Cardiac muscle cell (in vitro differentiated cells and primary cell): ENCODE measurements at regions not wholly inside any gene's neighbourhood (a gene's known extent, or its start where the extent isn't known, plus 50 kb on each side); places are given as distances from the start of the nearest gene placed in this dataset.

Experiments
- DNase-seq, 2 donors: peaks; one replicate each; pipeline versions ENCODE4 v3.0.0 to v3.0.0-alpha.2; 2010 to 2017; ENCODE audit warnings: low read depth in 1 of 2, low spot score in 1 of 2
- H3K27ac ChIP-seq: fragments of 200-600 bp; sonication (generic); 2 replicates; pipeline ENCODE4 v1.5.1; 2016
- H3K27me3 ChIP-seq: fragments of 200-600 bp; sonication (generic); 2 replicates; pipeline ENCODE4 v1.6.0; 2016; ENCODE audit warnings: control low read depth
- H3K36me3 ChIP-seq: fragments of 200-600 bp; sonication (generic); 2 replicates; pipeline ENCODE4 v1.5.1; 2016; ENCODE audit warnings: control low read depth
- H3K4me1 ChIP-seq: fragments of 200-600 bp; sonication (generic); 2 replicates; pipeline ENCODE4 v1.8.1; 2017; ENCODE audit warnings: low read depth, mild to moderate bottlenecking, mixed run types
- H3K4me3 ChIP-seq: fragments of 200-600 bp; sonication (generic); 2 replicates; pipeline ENCODE4 v1.5.1; 2016; ENCODE audit warnings: mild to moderate bottlenecking
- H3K9me3 ChIP-seq: fragments of 200-600 bp; sonication (generic); 2 replicates; pipeline ENCODE4 v1.5.1; 2017; ENCODE audit warnings: low read depth, mild to moderate bottlenecking, control low read depth
- CTCF ChIP-seq: IDR thresholded peaks from 2 replicates; pipeline ENCODE4 v1.5.1; 2012; ENCODE audit warnings: low read depth, mild to moderate bottlenecking, low read length

- no peak for DNase-seq
- Histone ChIP-seq H3K9me3 (no peaks in the 10 kb centered on the region), H3K4me1 (no peaks in the 10 kb centered on the region), H3K27me3 (no peaks in the 10 kb centered on the region), H3K36me3 (no peaks in the 10 kb centered on the region), H3K4me3 (no peak overlapping the region), H3K27ac (no peak overlapping the region)
- no peak for TF ChIP-seq CTCF
Observed at GRCh38 chr11:71063129-71063528, 189.2 kb downstream of the SHANK2 start.

GRCh38 chr11:71062199-71062598 lies 190.2 kb downstream of the SHANK2 start:
- Histone ChIP-seq H3K9me3 (no peaks in the 10 kb centered on the region), H3K36me3 (no peaks in the 10 kb centered on the region), H3K27me3 (no peaks in the 10 kb centered on the region), H3K27ac (no peak overlapping the region), H3K4me3 (no peak overlapping the region), H3K4me1 (no peaks in the 10 kb centered on the region)
- no peak for TF ChIP-seq CTCF
- no peak for DNase-seq

- Histone ChIP-seq H3K4me3 (no peak overlapping the region), H3K4me1 (no peaks in the 10 kb centered on the region), H3K9me3 (no peaks in the 10 kb centered on the region), H3K27ac (no peak overlapping the region), H3K27me3 (no peaks in the 10 kb centered on the region), H3K36me3 (no peaks in the 10 kb centered on the region)
- no peak for TF ChIP-seq CTCF
- no peak for DNase-seq
Observed at GRCh38 chr11:71060391-71060791, 192.0 kb downstream of the SHANK2 start.

- Histone ChIP-seq H3K9me3 (no peaks in the 10 kb centered on the region), H3K36me3 (no peaks in the 10 kb centered on the region), H3K27ac (no peak overlapping the region), H3K4me3 (no peak overlapping the region), H3K4me1 (no peaks in the 10 kb centered on the region), H3K27me3 (no peaks in the 10 kb centered on the region)
- DNase-seq: no peak
- no peak for TF ChIP-seq CTCF
Observed at GRCh38 chr11:71059662-71060061, 192.7 kb downstream of the SHANK2 start.

- no peak overlapping the region for H3K27ac ChIP-seq
- H3K27me3 ChIP-seq: no peaks in the 10 kb centered on the region
- no peaks in the 10 kb centered on the region for H3K36me3 ChIP-seq
- H3K4me1 ChIP-seq: no peaks in the 10 kb centered on the region
- no peaks in the 10 kb centered on the region for H3K9me3 ChIP-seq
- H3K4me3 ChIP-seq: no peak overlapping the region
- no peak for DNase-seq
- TF ChIP-seq CTCF: no peak
Observed at GRCh38 chr11:71055925-71056324, 196.5 kb downstream of the SHANK2 start.
